ENCODE measurements at regions not wholly inside any gene's neighbourhood (a gene's known extent, or its start where the extent isn't known, plus 50 kb on each side); places are given as distances from the start of the nearest gene placed in this dataset.

DNA sequence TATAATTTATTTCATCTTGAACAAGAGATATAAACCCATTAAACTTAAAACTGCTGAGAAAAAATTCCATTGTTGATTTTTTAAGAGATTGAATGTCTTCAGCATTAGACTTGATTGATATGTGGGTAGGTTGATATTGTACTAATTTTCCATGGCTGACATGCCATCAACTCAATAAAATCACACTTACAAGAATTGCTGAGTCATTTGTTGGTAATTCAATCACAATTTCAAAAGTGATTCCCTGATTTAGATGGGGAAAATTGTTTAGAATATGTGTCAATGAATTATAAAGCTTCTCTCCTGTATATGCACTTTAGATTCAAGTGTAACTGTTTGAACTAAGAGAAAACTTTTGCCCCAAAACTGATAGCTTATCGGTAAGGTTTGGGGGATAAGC is 223.5 kb upstream of the NCAM2 start:
- TF ChIP-seq, protein P1, sequence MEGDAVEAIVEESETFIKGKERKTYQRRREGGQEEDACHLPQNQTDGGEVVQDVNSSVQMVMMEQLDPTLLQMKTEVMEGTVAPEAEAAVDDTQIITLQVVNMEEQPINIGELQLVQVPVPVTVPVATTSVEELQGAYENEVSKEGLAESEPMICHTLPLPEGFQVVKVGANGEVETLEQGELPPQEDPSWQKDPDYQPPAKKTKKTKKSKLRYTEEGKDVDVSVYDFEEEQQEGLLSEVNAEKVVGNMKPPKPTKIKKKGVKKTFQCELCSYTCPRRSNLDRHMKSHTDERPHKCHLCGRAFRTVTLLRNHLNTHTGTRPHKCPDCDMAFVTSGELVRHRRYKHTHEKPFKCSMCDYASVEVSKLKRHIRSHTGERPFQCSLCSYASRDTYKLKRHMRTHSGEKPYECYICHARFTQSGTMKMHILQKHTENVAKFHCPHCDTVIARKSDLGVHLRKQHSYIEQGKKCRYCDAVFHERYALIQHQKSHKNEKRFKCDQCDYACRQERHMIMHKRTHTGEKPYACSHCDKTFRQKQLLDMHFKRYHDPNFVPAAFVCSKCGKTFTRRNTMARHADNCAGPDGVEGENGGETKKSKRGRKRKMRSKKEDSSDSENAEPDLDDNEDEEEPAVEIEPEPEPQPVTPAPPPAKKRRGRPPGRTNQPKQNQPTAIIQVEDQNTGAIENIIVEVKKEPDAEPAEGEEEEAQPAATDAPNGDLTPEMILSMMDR (IDR thresholded peaks at IDR 0.05; ENCODE audit: borderline replicate concordance, extremely low read depth, low read length, poor library complexity, severe bottlenecking), result no peak
- TF ChIP-seq EZH2 (IDR thresholded peaks at IDR 0.05; ENCODE audit: borderline replicate concordance, low read depth, low read length, severe bottlenecking), result no peak

Data from DND-41 (cell line).